ENCODE measurements at regions not wholly inside any gene's neighbourhood (a gene's known extent, or its start where the extent isn't known, plus 50 kb on each side); places are given as distances from the start of the nearest gene placed in this dataset.

DNA sequence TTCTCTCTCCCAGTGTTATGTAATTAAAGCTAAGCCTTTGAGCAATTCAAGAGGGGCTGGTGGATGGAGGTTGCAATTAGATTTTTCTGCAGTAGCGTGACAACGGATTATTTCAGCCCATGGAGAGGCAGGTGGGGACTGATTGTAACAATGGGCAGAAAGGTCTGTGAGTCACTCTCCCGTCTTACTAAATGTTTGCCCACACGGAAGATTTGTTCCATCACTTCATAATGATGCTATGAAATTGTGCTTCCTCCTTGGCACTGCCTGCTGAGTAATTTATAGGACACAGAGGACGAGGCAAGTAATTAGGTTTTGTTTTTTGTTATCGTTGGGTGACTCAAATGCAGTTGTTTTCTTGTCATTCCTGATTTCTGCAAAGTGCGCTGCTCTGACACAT lies 594.5 kb upstream of the DPP6 start:
- Histone ChIP-seq H3K4me3 (replicated peaks in 1 of 3; ENCODE audit: insufficient read depth in 1 of 3, low read depth in 2 of 3, low read length in 3 of 3) (no peak overlapping the region), H3K4me1 (ENCODE audit: insufficient read depth, low read length) (no peaks in the 10 kb centered on the region), H3K27me3 (ENCODE audit: control insufficient read depth in 1 of 2, insufficient read depth in 2 of 2, low read length in 2 of 2) (no peaks in the 10 kb centered on the region), H4K20me1 (ENCODE audit: insufficient read depth, low read length) (no peaks in the 10 kb centered on the region), H3K36me3 (replicated peaks in 1 of 2; ENCODE audit: control insufficient read depth in 1 of 2, insufficient read depth in 2 of 2, low read length in 2 of 2) (no peaks in the 10 kb centered on the region), H3K9ac (ENCODE audit: insufficient read depth, low read depth, low read length) (no peak overlapping the region), H3K27ac (ENCODE audit: extremely low read length, insufficient read depth, low read length) (no peak overlapping the region), H2AFZ (ENCODE audit: low read length) (no peak overlapping the region), H3K9me3 (ENCODE audit: low read length) (peaks cover 23% of the 10 kb centered on the region), H3K79me2 (ENCODE audit: insufficient read depth, low read length) (no peaks in the 10 kb centered on the region), H3K4me2 (ENCODE audit: low read depth, low read length) (no peak overlapping the region)
- CTCF ChIA-PET (ENCODE audit: low intra/inter-chr PET ratio, low total read pairs), result no interaction called here
- 15% methylated on average over 7 of the region's 7 CpGs for WGBS (ENCODE audit: low lambda C conversion rate)
- in situ Hi-C loops (cut with HindIII; ENCODE audit: extremely low pct_ligation_motif_present, low pct_unique_long_range_greater_than_20kb), result no loop called here
- no peak for ATAC-seq
- BruUV-seq (replicated peaks), result no TSS peak
- no peak for DNase-seq (ENCODE audit: low spot score)
- intact Hi-C loops (cut with micrococcal nuclease; ENCODE audit: unreplicated experiment), result no loop called here
- FAIRE-seq, result no peak
- no peak for TF ChIP-seq ZNF180 (CRISPR knock-in tag; IDR thresholded peaks at IDR 0.05; ENCODE audit: borderline replicate concordance, low read depth)
- TF ChIP-seq FLYWCH1 (CRISPR knock-in tag; IDR thresholded peaks at IDR 0.05), result no peak
- TF ChIP-seq SP5 (CRISPR knock-in tag; IDR thresholded peaks at IDR 0.05; ENCODE audit: borderline replicate concordance, low read depth), result no peak
- POLR2A ChIA-PET, result no interaction called here

DNA sequence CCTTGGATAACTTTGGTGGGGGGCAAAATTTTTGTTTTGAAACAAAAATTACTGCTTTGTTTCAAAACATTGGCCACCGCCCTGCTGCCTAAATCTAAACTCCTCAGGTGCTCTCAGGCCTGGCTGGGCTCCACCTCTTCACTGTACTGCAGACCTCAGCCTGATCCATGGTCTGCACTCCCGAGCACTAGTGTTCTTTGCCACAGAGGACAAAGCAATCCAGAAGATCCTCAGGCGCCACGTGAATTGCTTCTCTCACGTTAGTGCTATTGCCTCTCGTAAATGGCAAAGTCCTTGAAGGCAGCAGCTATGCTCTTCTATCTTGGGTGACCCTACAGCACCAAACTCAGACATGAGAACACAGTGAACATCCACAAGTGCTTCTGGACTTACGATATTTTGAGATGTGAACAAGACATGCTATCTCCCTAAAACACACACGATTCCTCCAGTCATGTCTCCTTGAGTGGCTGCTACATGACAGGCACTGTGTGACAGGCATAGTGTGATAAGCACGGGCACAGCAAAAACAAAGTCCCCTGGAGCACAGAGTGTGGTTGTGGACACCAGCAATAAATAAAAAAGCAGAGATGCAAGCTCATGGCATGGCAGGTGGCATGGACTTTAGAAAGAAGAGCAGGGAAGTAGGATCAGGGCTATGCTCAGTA lies 582.1 kb upstream of the DPP6 start:
- FAIRE-seq (no peak), DNase-seq (ENCODE audit: low spot score) (no peak), ATAC-seq (no peak)
- no peaks in the 10 kb centered on the region for H3K79me2 ChIP-seq (ENCODE audit: insufficient read depth, low read length)
- in situ Hi-C loops (cut with HindIII; ENCODE audit: extremely low pct_ligation_motif_present, low pct_unique_long_range_greater_than_20kb) (no loop called here), intact Hi-C loops (cut with micrococcal nuclease; ENCODE audit: unreplicated experiment) (no loop called here)
- H3K27ac ChIP-seq (ENCODE audit: extremely low read length, insufficient read depth, low read length), result no peak overlapping the region
- no peaks in the 10 kb centered on the region for H3K36me3 ChIP-seq (replicated peaks in 1 of 2; ENCODE audit: control insufficient read depth in 1 of 2, insufficient read depth in 2 of 2, low read length in 2 of 2)
- H4K20me1 ChIP-seq (ENCODE audit: insufficient read depth, low read length), result no peaks in the 10 kb centered on the region
- H3K27me3 ChIP-seq (ENCODE audit: control insufficient read depth in 1 of 2, insufficient read depth in 2 of 2, low read length in 2 of 2), result no peaks in the 10 kb centered on the region
- no peak overlapping the region for H2AFZ ChIP-seq (ENCODE audit: low read length)
- ChIA-PET CTCF (ENCODE audit: low intra/inter-chr PET ratio, low total read pairs) (no interaction called here), POLR2A (no interaction called here)
- H3K4me2 ChIP-seq (ENCODE audit: low read depth, low read length), result no peak overlapping the region
- no peak overlapping the region for H3K4me3 ChIP-seq (replicated peaks in 1 of 3; ENCODE audit: insufficient read depth in 1 of 3, low read depth in 2 of 3, low read length in 3 of 3)
- peaks cover 34% of the 10 kb centered on the region for H3K9me3 ChIP-seq (ENCODE audit: low read length)
- no peak overlapping the region for H3K9ac ChIP-seq (ENCODE audit: insufficient read depth, low read depth, low read length)
- BruUV-seq (replicated peaks), result no TSS peak
- H3K4me1 ChIP-seq (ENCODE audit: insufficient read depth, low read length), result no peaks in the 10 kb centered on the region
- 6% methylated on average over 9 of the region's 9 CpGs for WGBS (ENCODE audit: low lambda C conversion rate)
- no peak for TF ChIP-seq SALL2 (CRISPR knock-in tag; IDR thresholded peaks at IDR 0.05)
- TF ChIP-seq GTF3A (CRISPR knock-in tag; conservative IDR thresholded peaks at IDR 0.05), result no peak
- TF ChIP-seq ATF7-NPFF (CRISPR knock-in tag; IDR thresholded peaks at IDR 0.05; ENCODE audit: low read depth), result no peak
- TF ChIP-seq SOX13 (IDR thresholded peaks at IDR 0.05), result no peak
- no peak for TF ChIP-seq SOX13 (CRISPR knock-in tag; conservative IDR thresholded peaks at IDR 0.05 in 1 of 2, IDR thresholded peaks at IDR 0.05 in 1 of 2)
- TF ChIP-seq FOXA3 (CRISPR knock-in tag; IDR thresholded peaks at IDR 0.05), result no peak
- TF ChIP-seq, protein P1, sequence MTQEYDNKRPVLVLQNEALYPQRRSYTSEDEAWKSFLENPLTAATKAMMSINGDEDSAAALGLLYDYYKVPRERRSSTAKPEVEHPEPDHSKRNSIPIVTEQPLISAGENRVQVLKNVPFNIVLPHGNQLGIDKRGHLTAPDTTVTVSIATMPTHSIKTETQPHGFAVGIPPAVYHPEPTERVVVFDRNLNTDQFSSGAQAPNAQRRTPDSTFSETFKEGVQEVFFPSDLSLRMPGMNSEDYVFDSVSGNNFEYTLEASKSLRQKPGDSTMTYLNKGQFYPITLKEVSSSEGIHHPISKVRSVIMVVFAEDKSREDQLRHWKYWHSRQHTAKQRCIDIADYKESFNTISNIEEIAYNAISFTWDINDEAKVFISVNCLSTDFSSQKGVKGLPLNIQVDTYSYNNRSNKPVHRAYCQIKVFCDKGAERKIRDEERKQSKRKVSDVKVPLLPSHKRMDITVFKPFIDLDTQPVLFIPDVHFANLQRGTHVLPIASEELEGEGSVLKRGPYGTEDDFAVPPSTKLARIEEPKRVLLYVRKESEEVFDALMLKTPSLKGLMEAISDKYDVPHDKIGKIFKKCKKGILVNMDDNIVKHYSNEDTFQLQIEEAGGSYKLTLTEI (CRISPR knock-in tag; conservative IDR thresholded peaks at IDR 0.05), result no peak
- TF ChIP-seq, protein P2, sequence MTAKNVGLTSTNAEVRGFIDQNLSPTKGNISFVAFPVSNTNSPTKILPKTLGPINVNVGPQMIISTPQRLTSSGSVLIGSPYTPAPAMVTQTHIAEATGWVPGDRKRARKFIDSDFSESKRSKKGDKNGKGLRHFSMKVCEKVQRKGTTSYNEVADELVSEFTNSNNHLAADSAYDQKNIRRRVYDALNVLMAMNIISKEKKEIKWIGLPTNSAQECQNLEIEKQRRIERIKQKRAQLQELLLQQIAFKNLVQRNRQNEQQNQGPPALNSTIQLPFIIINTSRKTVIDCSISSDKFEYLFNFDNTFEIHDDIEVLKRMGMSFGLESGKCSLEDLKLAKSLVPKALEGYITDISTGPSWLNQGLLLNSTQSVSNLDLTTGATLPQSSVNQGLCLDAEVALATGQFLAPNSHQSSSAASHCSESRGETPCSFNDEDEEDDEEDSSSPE (CRISPR knock-in tag; IDR thresholded peaks at IDR 0.05), result no peak
- no peak for TF ChIP-seq ZNF33B (CRISPR knock-in tag; IDR thresholded peaks at IDR 0.05)
- no peak for TF ChIP-seq POLR2A (IDR thresholded peaks at IDR 0.05; ENCODE audit: insufficient read depth in 1 of 2, low read depth in 2 of 2, low read length in 2 of 2)
- TF ChIP-seq ISX (CRISPR knock-in tag; conservative IDR thresholded peaks at IDR 0.05), result no peak
- TF ChIP-seq KLF15 (CRISPR knock-in tag; IDR thresholded peaks at IDR 0.05; ENCODE audit: borderline replicate concordance), result no peak
- TF ChIP-seq, protein P3, sequence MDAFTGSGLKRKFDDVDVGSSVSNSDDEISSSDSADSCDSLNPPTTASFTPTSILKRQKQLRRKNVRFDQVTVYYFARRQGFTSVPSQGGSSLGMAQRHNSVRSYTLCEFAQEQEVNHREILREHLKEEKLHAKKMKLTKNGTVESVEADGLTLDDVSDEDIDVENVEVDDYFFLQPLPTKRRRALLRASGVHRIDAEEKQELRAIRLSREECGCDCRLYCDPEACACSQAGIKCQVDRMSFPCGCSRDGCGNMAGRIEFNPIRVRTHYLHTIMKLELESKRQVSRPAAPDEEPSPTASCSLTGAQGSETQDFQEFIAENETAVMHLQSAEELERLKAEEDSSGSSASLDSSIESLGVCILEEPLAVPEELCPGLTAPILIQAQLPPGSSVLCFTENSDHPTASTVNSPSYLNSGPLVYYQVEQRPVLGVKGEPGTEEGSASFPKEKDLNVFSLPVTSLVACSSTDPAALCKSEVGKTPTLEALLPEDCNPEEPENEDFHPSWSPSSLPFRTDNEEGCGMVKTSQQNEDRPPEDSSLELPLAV (CRISPR knock-in tag; conservative IDR thresholded peaks at IDR 0.05; ENCODE audit: low read depth), result no peak
